GM12873 (cell line): ENCODE measurements at regions not wholly inside any gene's neighbourhood (a gene's known extent, or its start where the extent isn't known, plus 50 kb on each side); places are given as distances from the start of the nearest gene placed in this dataset.

ENCODE experiments used
- CTCF ChIP-seq: IDR thresholded peaks from 2 replicates; pipeline ENCODE4 v1.5.1; 2012; ENCODE audit warnings: low read depth, mild to moderate bottlenecking, moderate library complexity, low read length, control low read depth; ENCODE audit not compliant: insufficient read depth; ENCODE audit errors: missing control alignments

GRCh38 chr10:52999681-53000080 lies 227.1 kb upstream of the MBL2 start:
- no peak for TF ChIP-seq CTCF

- TF ChIP-seq CTCF = no peak
These were observed 226.7 kb upstream of the MBL2 start for GRCh38 chr10:52999258-52999657.

- no peak for TF ChIP-seq CTCF
These were observed 224.4 kb upstream of the MBL2 start for GRCh38 chr10:52997007-52997406.

GRCh38 chr10:52994370-52994769 lies 221.8 kb upstream of the MBL2 start:
- no peak for TF ChIP-seq CTCF

- TF ChIP-seq CTCF = no peak
These were observed 220.5 kb upstream of the MBL2 start for GRCh38 chr10:52993109-52993508.

DNA sequence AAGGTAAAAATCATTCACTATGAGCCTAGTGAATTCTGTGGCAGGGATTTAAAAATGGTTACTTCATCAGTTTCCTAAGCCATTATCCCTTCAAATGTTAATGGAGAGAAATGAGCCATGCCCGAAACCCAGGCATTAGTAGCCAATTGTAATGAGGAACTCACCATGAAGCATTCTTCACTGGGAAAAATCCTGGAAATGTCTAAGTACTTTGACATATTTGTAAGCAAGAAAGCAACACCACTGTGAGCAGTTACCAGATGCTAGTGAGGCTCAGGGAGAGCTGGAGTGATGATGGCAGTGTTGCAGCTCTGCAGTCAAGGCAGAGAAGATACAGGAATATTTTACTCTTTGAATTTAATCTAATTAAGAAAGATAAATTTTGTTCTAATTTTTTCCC lies 220.0 kb upstream of the MBL2 start:
- no peak for TF ChIP-seq CTCF

GRCh38 chr10:52988923-52989322 lies 216.3 kb upstream of the MBL2 start:
- no peak for TF ChIP-seq CTCF
